LNCAP (cell line): ENCODE measurements at regions not wholly inside any gene's neighbourhood (a gene's known extent, or its start where the extent isn't known, plus 50 kb on each side); places are given as distances from the start of the nearest gene placed in this dataset.

Experiments
- CTCF ChIP-seq: fragments of 450-650 bp; IDR thresholded peaks from 2 replicates; pipeline ENCODE4 v1.5.1; 2017; ENCODE audit warnings: mild to moderate bottlenecking

GRCh38 chr12:19938491-19938890, 429.8 kb upstream of the PDE3A start:
- no peak for TF ChIP-seq CTCF

GRCh38 chr12:19940267-19940666, 428.1 kb upstream of the PDE3A start:
- TF ChIP-seq CTCF: no peak

GRCh38 chr12:19941096-19941495, 427.2 kb upstream of the PDE3A start:
- no peak for TF ChIP-seq CTCF

- no peak for TF ChIP-seq CTCF
Measured at GRCh38 chr12:19945559-19946435, 422.5 kb upstream of the PDE3A start.

- no peak for TF ChIP-seq CTCF
Measured at GRCh38 chr12:19946550-19946949, 421.8 kb upstream of the PDE3A start.

GRCh38 chr12:19947344-19947743, 421.0 kb upstream of the PDE3A start:
- TF ChIP-seq CTCF: no peak

- TF ChIP-seq CTCF: no peak
Measured at GRCh38 chr12:19951664-19952063, 416.7 kb upstream of the PDE3A start.
